ENCODE measurements at regions not wholly inside any gene's neighbourhood (a gene's known extent, or its start where the extent isn't known, plus 50 kb on each side); places are given as distances from the start of the nearest gene placed in this dataset.

GRCh38 chr4:58070726-58071125 lies 960.5 kb upstream of the IGFBP7 start:
- no peak overlapping the region for H3K9ac ChIP-seq (replicated peaks; ENCODE audit: extremely low read depth, insufficient read depth, low read length)
- H2AFZ ChIP-seq (ENCODE audit: low read depth, low read length) = no peak overlapping the region
- FAIRE-seq (no peak), DNase-seq (ENCODE audit: low read depth, low spot score) (no peak)
- H4K20me1 ChIP-seq (replicated peaks; ENCODE audit: control insufficient read depth, extremely low read depth, insufficient read depth, low read length) = no peaks in the 10 kb centered on the region
- no peaks in the 10 kb centered on the region for H3K4me1 ChIP-seq (ENCODE audit: control insufficient read depth, extremely low read depth, insufficient read depth, low read length)
- no peaks in the 10 kb centered on the region for H3K9me1 ChIP-seq (replicated peaks; ENCODE audit: control insufficient read depth, extremely low read depth, insufficient read depth, low read length)
- intact Hi-C loops (cut with micrococcal nuclease) (no loop called here), dilution Hi-C loops (cut with MboI; ENCODE audit: extremely low pct_ligation_motif_present, low sequenced_read_pairs) (no loop called here)
- BruUV-seq (replicated peaks) = no TSS peak
- POLR2A ChIA-PET = no interaction called here
- CTCF ChIA-PET = no interaction called here
- no peaks in the 10 kb centered on the region for H3K27me3 ChIP-seq (ENCODE audit: control insufficient read depth in 2 of 2, insufficient read depth in 2 of 2, low read length in 2 of 2)
- H3K27ac ChIP-seq (ENCODE audit: insufficient read depth, low read depth, low read length) = no peak overlapping the region
- H3K36me3 ChIP-seq (ENCODE audit: control insufficient read depth in 2 of 2, extremely low read depth in 1 of 2, insufficient read depth in 2 of 2, low read length in 2 of 2) = no peaks in the 10 kb centered on the region
- no peak overlapping the region for H3K4me3 ChIP-seq (replicated peaks in 1 of 3; ENCODE audit: insufficient read depth in 1 of 3, low read depth in 1 of 3, low read length in 3 of 3)
- no peak overlapping the region for H3K4me2 ChIP-seq (ENCODE audit: insufficient read depth, low read length)
- no peaks in the 10 kb centered on the region for H3K79me2 ChIP-seq (ENCODE audit: control insufficient read depth, insufficient read depth, low read length)
- peaks cover 4% of the 10 kb centered on the region for H3K9me3 ChIP-seq (replicated peaks; ENCODE audit: control insufficient read depth, insufficient read depth, low read length)
- TF ChIP-seq GATA2 (IDR thresholded peaks at IDR 0.05; ENCODE audit: insufficient read depth, insufficient read length, low read depth, low read length) (no peak), JUN (IDR thresholded peaks at IDR 0.05; ENCODE audit: borderline replicate concordance, insufficient read depth, insufficient read length, low read depth) (no peak), FOS (IDR thresholded peaks at IDR 0.05; ENCODE audit: borderline replicate concordance, insufficient read depth, low read length) (no peak), MYC (IDR thresholded peaks at IDR 0.05; ENCODE audit: low read depth, low read length) (no peak), EZH2 (IDR thresholded peaks at IDR 0.05; ENCODE audit: borderline replicate concordance, low read depth, low read length, severe bottlenecking) (no peak), MAX (IDR thresholded peaks at IDR 0.05; ENCODE audit: insufficient read depth, insufficient read length) (no peak), CTCF (IDR thresholded peaks at IDR 0.05; ENCODE audit: extremely low read depth in 1 of 2, insufficient read depth in 1 of 2, low read depth in 1 of 2, low read length in 2 of 2) (no peak), POLR2AphosphoS5 (IDR thresholded peaks at IDR 0.05; ENCODE audit: insufficient read depth, low read depth, low read length) (no peak), POLR2A (IDR thresholded peaks at IDR 0.05; ENCODE audit: low read depth, low read length) (no peak)

All from endothelial cell of umbilical vein (primary cell).